ENCODE measurements at regions not wholly inside any gene's neighbourhood (a gene's known extent, or its start where the extent isn't known, plus 50 kb on each side); places are given as distances from the start of the nearest gene placed in this dataset.

GRCh38 chr20:47953471-47953870, 168.2 kb upstream of the SULF2 start:
- no peak for TF ChIP-seq POLR2A (IDR thresholded peaks at IDR 0.05)
- TF ChIP-seq, protein P1, sequence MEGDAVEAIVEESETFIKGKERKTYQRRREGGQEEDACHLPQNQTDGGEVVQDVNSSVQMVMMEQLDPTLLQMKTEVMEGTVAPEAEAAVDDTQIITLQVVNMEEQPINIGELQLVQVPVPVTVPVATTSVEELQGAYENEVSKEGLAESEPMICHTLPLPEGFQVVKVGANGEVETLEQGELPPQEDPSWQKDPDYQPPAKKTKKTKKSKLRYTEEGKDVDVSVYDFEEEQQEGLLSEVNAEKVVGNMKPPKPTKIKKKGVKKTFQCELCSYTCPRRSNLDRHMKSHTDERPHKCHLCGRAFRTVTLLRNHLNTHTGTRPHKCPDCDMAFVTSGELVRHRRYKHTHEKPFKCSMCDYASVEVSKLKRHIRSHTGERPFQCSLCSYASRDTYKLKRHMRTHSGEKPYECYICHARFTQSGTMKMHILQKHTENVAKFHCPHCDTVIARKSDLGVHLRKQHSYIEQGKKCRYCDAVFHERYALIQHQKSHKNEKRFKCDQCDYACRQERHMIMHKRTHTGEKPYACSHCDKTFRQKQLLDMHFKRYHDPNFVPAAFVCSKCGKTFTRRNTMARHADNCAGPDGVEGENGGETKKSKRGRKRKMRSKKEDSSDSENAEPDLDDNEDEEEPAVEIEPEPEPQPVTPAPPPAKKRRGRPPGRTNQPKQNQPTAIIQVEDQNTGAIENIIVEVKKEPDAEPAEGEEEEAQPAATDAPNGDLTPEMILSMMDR (IDR thresholded peaks at IDR 0.05): no peak

All from right lobe of liver (tissue), 4 donors.